PC-3 (cell line): ENCODE measurements at regions not wholly inside any gene's neighbourhood (a gene's known extent, or its start where the extent isn't known, plus 50 kb on each side); places are given as distances from the start of the nearest gene placed in this dataset.

Source experiments
- CTCF ChIP-seq: fragments of 300-600 bp; sonication (generic); conservative IDR thresholded peaks from 2 replicates; pipeline ENCODE4 v1.5.1; 2017; ENCODE audit warnings: antibody characterized with exemption, low read depth, mild to moderate bottlenecking, low read length
- EZH2 ChIP-seq: fragments of 300-600 bp; sonication (generic); IDR thresholded peaks from one replicate; pipeline ENCODE4 v1.6.1; 2017; ENCODE audit warnings: antibody characterized with exemption, mild to moderate bottlenecking, low read length; ENCODE audit not compliant: unreplicated experiment
- EZH2phosphoT487 ChIP-seq: fragments of 300-600 bp; sonication (generic); IDR thresholded peaks from 2 replicates; pipeline ENCODE4 v1.6.1; 2018; ENCODE audit warnings: mild to moderate bottlenecking, antibody characterized with exemption, low read length, borderline replicate concordance

- TF ChIP-seq CTCF (no peak), EZH2 (no peak), EZH2phosphoT487 (no peak)
Measured at GRCh38 chr3:8371085-8371551, 130.5 kb upstream of the LMCD1 start.
